Heart left ventricle (tissue), 16 donors: ENCODE measurements at regions not wholly inside any gene's neighbourhood (a gene's known extent, or its start where the extent isn't known, plus 50 kb on each side); places are given as distances from the start of the nearest gene placed in this dataset.
A peak's percentile ranks its signal among the peaks of the same experiment; 100 is the strongest.

ENCODE experiments used
- ATAC-seq, 4 donors: fragments of 200-7000 bp; cut with Tn5 transposase; one replicate each; pipeline ENCODE4 v1.9.1; 2020 to 2022; ENCODE audit warnings: moderate library complexity in 4 of 4, mild to moderate bottlenecking in 3 of 4, moderate number of reproducible peaks in 1 of 4
- DNase-seq, 5 donors: peaks; one replicate each; pipeline ENCODE4 v3.0.0-alpha.2; 2020
- H3K27ac ChIP-seq, 12 donors: fragments of 200-600 bp; sonication (generic) in 4 of 12; one replicate each; pipeline versions ENCODE4 v1.5.0 to v1.8.0; 2016 to 2022; ENCODE audit warnings: mild to moderate bottlenecking in 2 of 12
- H3K27me3 ChIP-seq, 9 donors: fragments of 200-600 bp; sonication (generic) in 2 of 9; one replicate each; pipeline versions ENCODE4 v1.5.1 to v1.8.0; 2016 to 2022; ENCODE audit warnings: mild to moderate bottlenecking in 3 of 9
- H3K36me3 ChIP-seq, 9 donors: fragments of 200-600 bp; sonication (generic) in 2 of 9; one replicate each; pipeline versions ENCODE4 v1.5.0 to v1.8.0; 2018 to 2022; ENCODE audit warnings: mild to moderate bottlenecking in 2 of 9
- H3K4me1 ChIP-seq, 12 donors: fragments of 200-600 bp; sonication (generic) in 4 of 12; one replicate each; pipeline versions ENCODE4 v1.5.0 to v1.8.0; 2016 to 2022; ENCODE audit warnings: mild to moderate bottlenecking in 3 of 12
- H3K4me3 ChIP-seq, 12 donors: fragments of 200-600 bp; sonication (generic) in 4 of 12; one replicate each; pipeline versions ENCODE4 v1.5.0 to v1.8.0; 2017 to 2022; ENCODE audit warnings: mild to moderate bottlenecking in 9 of 12, moderate library complexity in 4 of 12
- H3K9me3 ChIP-seq, 12 donors: fragments of 200-600 bp; sonication (generic) in 4 of 12; one replicate each; pipeline versions ENCODE4 v1.5.0 to v1.8.0; 2016 to 2022; ENCODE audit warnings: mild to moderate bottlenecking in 1 of 12
- POLR2A ChIP-seq, 2 donors: fragments of 450-650 bp; IDR thresholded peaks; one replicate each; pipeline ENCODE4 v1.6.1; 2017; ENCODE audit warnings: antibody characterized with exemption in 2 of 2, mild to moderate bottlenecking in 2 of 2, moderate library complexity in 2 of 2
- WGBS, 4 donors: extraction: QIAGEN DNeasy Blood & Tissue Kit in 2 of 4; methylation state at CpG; one replicate each; pipeline versions ENCODE4 v1.1.5 to v1.1.7; 2013 to 2018; 5-methylcytosine and 5-hydroxymethylcytosine counted together
- intact Hi-C, 10 donors: fragments of 100-400 bp; cut with DNase I; formaldehyde crosslinking; loops; one replicate each; pipeline versions ENCODE4 v1.11.1 to v1.14.2; 2022
- TF ChIP-seq, protein P1 (sequence below), 12 donors: fragments of 200-600 bp; sonication (generic) in 4 of 12; IDR thresholded peaks; one replicate each; pipeline versions ENCODE4 v1.5.0 to v1.8.0; 2018 to 2022; ENCODE audit warnings: antibody characterized with exemption in 12 of 12, mild to moderate bottlenecking in 5 of 12
- donor health status: ischemic (EF 13 %, LVEDD 7.1; RV severe dilation, severe dysfunction).
- donor health status: healthy with polysubstance abuse.
- donor health status: DM: no; HTN: yes; CAD: no.
- donor health status: DM: no; HTN: no; CAD: no.
- donor health status: ischemic (EF 25% LVEDD 6.9; RV normal size, moderate dysfunction).
- donor health status: ischemic (EF 25% LVEDD 5.7; RV mildly dilated, moderate dysfunction).
- donor health status: healthy.
- donor health status: DM: yes; HTN: yes; CAD: no.
- donor health status: ischemic (EF 35%, LVEDD 5.7; RV mildly dilated, moderate dysfunction).
- donor health status: nonischemic (EF 11% LVEDD 7.7; RV severe dilation, severe dysfunction).
- donor health status: DM: yes; HTN: yes; CAD: no.
- donor health status: PGD.
- donor health status: ischemic (EF 29% LVEDD 5.4; RV normal size, mild dysfunction).
- donor health status: nonischemic (EF 23%, LVEDD 6.1; RV moderate dilation, normal function).

DNA sequence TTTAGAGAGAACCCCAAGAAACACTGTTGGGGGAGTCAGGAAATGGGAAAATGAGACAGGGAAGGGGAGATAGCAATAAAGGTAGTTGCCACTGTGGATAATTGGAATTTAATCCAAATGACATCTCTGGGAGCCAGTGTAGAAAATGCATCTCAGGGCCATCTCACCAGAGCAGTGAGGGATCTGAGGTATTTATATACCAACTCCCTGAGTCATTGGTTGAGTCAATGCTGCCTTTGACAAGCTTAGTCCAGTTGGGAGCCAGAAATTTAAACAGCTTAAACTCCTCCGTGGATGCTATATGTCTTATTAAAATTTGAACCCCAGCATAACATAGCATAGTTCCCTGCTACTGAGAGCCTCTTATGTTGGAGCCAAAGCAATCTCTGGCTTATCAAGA, 140.3 kb downstream of the SLC30A10 start:
- TF ChIP-seq, protein P1, sequence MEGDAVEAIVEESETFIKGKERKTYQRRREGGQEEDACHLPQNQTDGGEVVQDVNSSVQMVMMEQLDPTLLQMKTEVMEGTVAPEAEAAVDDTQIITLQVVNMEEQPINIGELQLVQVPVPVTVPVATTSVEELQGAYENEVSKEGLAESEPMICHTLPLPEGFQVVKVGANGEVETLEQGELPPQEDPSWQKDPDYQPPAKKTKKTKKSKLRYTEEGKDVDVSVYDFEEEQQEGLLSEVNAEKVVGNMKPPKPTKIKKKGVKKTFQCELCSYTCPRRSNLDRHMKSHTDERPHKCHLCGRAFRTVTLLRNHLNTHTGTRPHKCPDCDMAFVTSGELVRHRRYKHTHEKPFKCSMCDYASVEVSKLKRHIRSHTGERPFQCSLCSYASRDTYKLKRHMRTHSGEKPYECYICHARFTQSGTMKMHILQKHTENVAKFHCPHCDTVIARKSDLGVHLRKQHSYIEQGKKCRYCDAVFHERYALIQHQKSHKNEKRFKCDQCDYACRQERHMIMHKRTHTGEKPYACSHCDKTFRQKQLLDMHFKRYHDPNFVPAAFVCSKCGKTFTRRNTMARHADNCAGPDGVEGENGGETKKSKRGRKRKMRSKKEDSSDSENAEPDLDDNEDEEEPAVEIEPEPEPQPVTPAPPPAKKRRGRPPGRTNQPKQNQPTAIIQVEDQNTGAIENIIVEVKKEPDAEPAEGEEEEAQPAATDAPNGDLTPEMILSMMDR (IDR thresholded peaks at IDR 0.05): no peak
- no peak for TF ChIP-seq POLR2A (IDR thresholded peaks at IDR 0.05)
- intact Hi-C loops: no loop called here
- no peak overlapping the region for H3K27ac ChIP-seq

DNA sequence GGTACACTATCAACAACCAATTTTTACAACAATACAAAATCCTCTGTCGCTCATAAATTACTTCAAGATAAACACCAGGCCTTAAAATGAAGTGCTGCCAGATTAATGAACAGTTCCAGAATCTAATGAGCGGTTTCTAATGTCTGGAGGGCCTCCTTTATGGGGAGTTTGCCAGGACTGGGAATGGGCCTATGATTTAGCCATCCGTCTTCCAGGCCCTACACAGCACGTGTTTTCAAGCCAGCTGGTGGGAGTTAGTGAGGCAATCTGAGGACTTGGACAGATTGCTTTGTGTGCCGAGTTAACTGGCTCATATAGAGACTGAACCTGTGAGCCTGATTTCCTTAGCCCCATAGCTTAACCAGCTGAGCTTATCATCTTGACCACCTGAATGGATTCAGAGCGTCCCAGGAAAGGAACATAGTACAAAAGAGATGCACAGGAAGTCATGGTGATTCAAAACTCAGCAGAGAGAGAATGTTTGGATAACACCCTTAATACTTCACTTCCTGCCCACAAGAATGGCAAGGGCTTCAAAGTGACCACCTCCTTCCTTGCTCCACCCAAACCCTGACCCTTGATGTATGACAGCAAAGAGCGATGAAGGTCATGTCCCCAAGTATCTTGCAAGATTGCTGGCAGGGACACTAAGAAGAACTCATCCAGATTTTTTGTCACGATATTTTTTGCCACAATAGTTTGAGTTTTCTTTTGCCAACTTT, 143.5 kb downstream of the SLC30A10 start:
- TF ChIP-seq, protein P1 (IDR thresholded peaks at IDR 0.05): no peak
- TF ChIP-seq POLR2A (IDR thresholded peaks at IDR 0.05): no peak
- Histone ChIP-seq H3K4me1 (peaks cover 0 to 4% (median 0%) of the 10 kb centered on the region in 12 donors), H3K36me3 (no peaks in the 10 kb centered on the region), H3K4me3 (no peak overlapping the region), H3K9me3 (peaks cover 0 to 9% (median 0%) of the 10 kb centered on the region in 12 donors), H3K27me3 (no peaks in the 10 kb centered on the region), H3K27ac (no peak overlapping the region)
- 56 to 71% (median 62%) methylated on average over 8 of the region's 8 CpGs for WGBS, 4 donors
- intact Hi-C loops: no loop called here
- ATAC-seq (peak in 3 of 4 donors; percentile 36 to 53 (median 49)), DNase-seq (no peak)

More for the DNA sequence above, 140.3 kb downstream of the SLC30A10 start:
- Histone ChIP-seq H3K9me3 (peaks cover 0 to 9% (median 0%) of the 10 kb centered on the region in 12 donors), H3K4me3 (no peak overlapping the region), H3K36me3 (no peaks in the 10 kb centered on the region), H3K27me3 (no peaks in the 10 kb centered on the region), H3K4me1 (peaks cover 0 to 22% (median 10%) of the 10 kb centered on the region in 12 donors)
- DNase-seq (no peak), ATAC-seq (no peak)
- 92 to 100% (median 96%) methylated on average over 1 of the region's 1 CpG for WGBS, 4 donors

DNA sequence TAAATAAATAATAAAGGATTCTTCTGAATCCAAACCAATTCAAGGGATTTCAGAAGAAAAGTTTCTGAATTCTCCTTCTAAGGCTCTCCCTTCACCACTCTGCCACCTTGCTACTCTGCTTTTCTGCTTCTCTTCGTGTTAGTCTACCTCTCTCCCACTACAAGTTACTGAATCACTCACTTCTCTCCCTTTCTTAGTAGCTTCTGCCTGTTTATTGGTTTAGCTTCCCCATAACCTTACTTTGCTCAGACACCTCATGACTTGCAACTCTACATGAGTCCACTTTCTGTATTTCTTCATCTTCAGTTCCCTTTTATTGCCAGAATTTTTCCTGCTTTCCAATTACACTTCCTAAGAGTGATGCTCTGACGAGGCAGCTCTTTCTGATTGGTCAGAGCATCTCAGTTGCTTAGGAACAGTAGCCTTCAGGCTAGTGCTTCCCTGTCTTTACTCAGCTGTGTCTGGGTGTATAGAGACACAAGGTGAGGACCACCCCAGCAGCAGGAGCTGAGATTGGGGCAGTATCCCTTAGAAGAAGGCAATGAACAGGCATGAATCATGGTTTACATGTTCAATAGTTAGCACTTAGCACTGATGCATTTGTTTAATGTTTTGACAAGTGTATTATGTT, 144.6 kb downstream of the SLC30A10 start:
- TF ChIP-seq, protein P1 (IDR thresholded peaks at IDR 0.05): no peak
- no peak for TF ChIP-seq POLR2A (IDR thresholded peaks at IDR 0.05)
- DNase-seq (no peak), ATAC-seq (no peak)
- no peaks in the 10 kb centered on the region for H3K36me3 ChIP-seq
- no peak overlapping the region for H3K27ac ChIP-seq
- H3K4me1 ChIP-seq: peaks cover 0 to 4% (median 0%) of the 10 kb centered on the region in 12 donors
- H3K9me3 ChIP-seq: peaks cover 0 to 5% (median 0%) of the 10 kb centered on the region in 12 donors
- H3K4me3 ChIP-seq: no peak overlapping the region
- H3K27me3 ChIP-seq: no peaks in the 10 kb centered on the region
- WGBS, 4 donors: 60 to 88% (median 85%) methylated on average over 2 of the region's 2 CpGs
- intact Hi-C loops: no loop called here

GRCh38 chr1:219782929-219783328, 145.4 kb downstream of the SLC30A10 start:
- 55 to 79% (median 75%) methylated on average over 3 of the region's 3 CpGs for WGBS, 4 donors
- no peak for TF ChIP-seq POLR2A (IDR thresholded peaks at IDR 0.05)
- TF ChIP-seq, protein P1 (IDR thresholded peaks at IDR 0.05): no peak
- Histone ChIP-seq H3K9me3 (no peaks in the 10 kb centered on the region), H3K4me1 (peaks cover 0 to 4% (median 0%) of the 10 kb centered on the region in 12 donors), H3K36me3 (no peaks in the 10 kb centered on the region), H3K4me3 (no peak overlapping the region), H3K27ac (no peak overlapping the region), H3K27me3 (no peaks in the 10 kb centered on the region)
- no peak for ATAC-seq
- DNase-seq: no peak
- intact Hi-C loops: no loop called here
